Lower leg skin (tissue), 4 donors: ENCODE measurements at regions not wholly inside any gene's neighbourhood (a gene's known extent, or its start where the extent isn't known, plus 50 kb on each side); places are given as distances from the start of the nearest gene placed in this dataset.

ENCODE experiments used
- DNase-seq, 2 donors: peaks; one replicate each; pipeline ENCODE4 v3.0.0-alpha.2; 2019; ENCODE audit warnings: low spot score in 2 of 2
- H3K4me3 ChIP-seq: fragments of 200-600 bp; sonication (generic); 2 replicates; pipeline ENCODE4 v1.5.1; 2017; ENCODE audit warnings: mild to moderate bottlenecking, low read depth; ENCODE audit not compliant: poor library complexity, severe bottlenecking
- CTCF ChIP-seq, 3 donors: fragments of 450-650 bp; IDR thresholded peaks; one replicate each; pipeline ENCODE4 v1.5.1; 2016; ENCODE audit warnings: antibody characterized with exemption in 3 of 3, mild to moderate bottlenecking in 3 of 3, moderate library complexity in 2 of 3
- POLR2A ChIP-seq, 2 donors: fragments of 450-650 bp; IDR thresholded peaks; one replicate each; pipeline ENCODE4 v1.6.1; 2016 to 2017; ENCODE audit warnings: antibody characterized with exemption in 2 of 2, mild to moderate bottlenecking in 1 of 2, moderate library complexity in 1 of 2
- WGBS, 2 donors: methylation state at CpG; one replicate each; pipeline ENCODE4 v1.1.5; 2018; 5-methylcytosine and 5-hydroxymethylcytosine counted together
- intact Hi-C: fragments of 100-400 bp; cut with DNase I; formaldehyde crosslinking; loops from one replicate; pipeline ENCODE4 v1.15.0; 2023; ENCODE audit warnings: low total_unique reads

GRCh38 chr12:47391566-47391965, 311.8 kb upstream of the AMIGO2 start:
- no peak overlapping the region for H3K4me3 ChIP-seq
- intact Hi-C loops = no loop called here
- DNase-seq = no peak
- TF ChIP-seq POLR2A (IDR thresholded peaks at IDR 0.05) (no peak), CTCF (IDR thresholded peaks at IDR 0.05) (no peak)
- 81 to 95% methylated on average over 7 of the region's 7 CpGs for WGBS, 2 donors

- H3K4me3 ChIP-seq = no peak overlapping the region
- 62 to 88% methylated on average over 7 of the region's 7 CpGs for WGBS, 2 donors
- intact Hi-C loops = loop anchor here (1.0 to 2.0 kb wide), 2 partner anchors 16 to 68 kb away; no protein-coding TSS in a partner anchor
- TF ChIP-seq POLR2A (IDR thresholded peaks at IDR 0.05) (no peak), CTCF (IDR thresholded peaks at IDR 0.05) (no peak)
- DNase-seq = no peak
Measured at GRCh38 chr12:47388712-47389111, 309.0 kb upstream of the AMIGO2 start.

DNA sequence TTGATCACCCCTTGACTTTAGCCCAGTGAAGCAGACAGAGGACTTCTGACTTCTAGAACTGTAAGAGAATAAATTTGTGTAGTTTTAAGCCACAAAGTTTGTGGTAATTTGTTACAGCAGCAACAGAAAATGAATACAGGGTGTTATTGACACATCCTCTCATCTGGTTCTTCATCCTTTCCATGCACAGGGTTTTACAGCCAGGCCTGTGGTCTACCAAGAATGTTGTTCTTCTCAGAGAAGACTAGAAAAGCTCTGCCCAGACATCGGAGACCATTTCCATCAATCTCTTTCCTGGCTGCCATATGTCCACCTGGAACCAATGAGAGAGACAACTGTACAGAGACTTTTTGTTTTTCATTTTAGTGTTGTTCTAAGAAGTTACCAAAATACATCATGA, 308.2 kb upstream of the AMIGO2 start:
- intact Hi-C loops = loop anchor here (1.0 to 2.0 kb wide), 2 partner anchors 16 to 67 kb away; no protein-coding TSS in a partner anchor
- no peak overlapping the region for H3K4me3 ChIP-seq
- TF ChIP-seq CTCF (IDR thresholded peaks at IDR 0.05) = no peak
- TF ChIP-seq POLR2A (IDR thresholded peaks at IDR 0.05) = no peak
- no peak for DNase-seq
- 57 to 62% methylated on average over 1 of the region's 1 CpG for WGBS, 2 donors

DNA sequence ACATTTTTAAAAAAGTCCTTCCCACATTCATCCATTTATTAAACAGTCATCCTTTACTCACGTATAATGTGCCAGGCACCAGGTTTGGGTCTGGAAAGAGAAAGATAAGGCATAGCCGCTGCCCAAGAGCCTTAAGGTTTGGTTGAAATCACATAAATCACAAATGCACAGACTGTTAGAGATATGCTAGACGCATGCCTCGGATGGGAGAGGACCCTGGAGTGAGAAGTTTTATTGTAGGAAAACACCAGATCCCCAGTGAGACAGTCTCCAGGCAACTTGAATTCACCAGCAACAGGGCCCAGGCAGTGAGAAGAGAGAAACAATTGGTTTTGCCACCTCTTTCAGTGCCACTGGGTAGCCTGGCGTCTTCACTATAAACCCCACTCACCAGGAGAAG, 305.9 kb upstream of the AMIGO2 start:
- WGBS, 2 donors = 82 to 90% methylated on average over 5 of the region's 5 CpGs
- TF ChIP-seq POLR2A (IDR thresholded peaks at IDR 0.05) (no peak), CTCF (IDR thresholded peaks at IDR 0.05) (no peak)
- intact Hi-C loops = no loop called here
- DNase-seq = no peak
- H3K4me3 ChIP-seq = no peak overlapping the region

DNA sequence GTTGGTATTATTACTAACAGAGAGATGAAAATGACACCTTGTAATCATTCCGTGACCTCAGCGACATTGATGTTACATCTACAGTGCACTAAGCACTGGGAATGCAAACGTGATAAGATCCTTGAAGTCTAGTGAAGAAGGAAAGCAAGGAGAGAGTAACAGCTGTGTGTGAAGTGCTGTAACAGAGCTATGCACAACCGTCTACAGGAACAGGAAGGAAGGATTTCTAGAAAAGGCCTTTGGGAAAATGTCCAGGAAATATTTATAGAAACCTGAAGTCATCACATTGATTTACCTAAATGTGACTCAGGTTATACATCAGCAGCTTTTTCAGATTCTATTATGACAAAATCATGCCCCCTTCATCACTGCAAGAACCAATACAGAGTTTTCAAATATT, 304.2 kb upstream of the AMIGO2 start:
- 63 to 67% methylated on average over 4 of the region's 4 CpGs for WGBS, 2 donors
- intact Hi-C loops = no loop called here
- H3K4me3 ChIP-seq = no peak overlapping the region
- TF ChIP-seq POLR2A (IDR thresholded peaks at IDR 0.05) (no peak), CTCF (IDR thresholded peaks at IDR 0.05) (no peak)
- DNase-seq = no peak

GRCh38 chr12:47382305-47382704, 302.5 kb upstream of the AMIGO2 start:
- intact Hi-C loops = no loop called here
- DNase-seq = no peak
- WGBS, 2 donors = 80 to 88% methylated on average over 1 of the region's 1 CpG
- no peak overlapping the region for H3K4me3 ChIP-seq
- no peak for TF ChIP-seq CTCF (IDR thresholded peaks at IDR 0.05)
- TF ChIP-seq POLR2A (IDR thresholded peaks at IDR 0.05) = no peak
